ELR (cell line): ENCODE measurements at regions not wholly inside any gene's neighbourhood (a gene's known extent, or its start where the extent isn't known, plus 50 kb on each side); places are given as distances from the start of the nearest gene placed in this dataset.
A peak's percentile ranks its signal among the peaks of the same experiment; 100 is the strongest.

Experiments used
- DNase-seq: peaks from one replicate; pipeline ENCODE4 v3.0.0-alpha.2; 2015; ENCODE audit warnings: low read depth

GRCh38 chr13:72527333-72527732, 200.1 kb downstream of the MZT1 start:
- DNase-seq: no peak

DNA sequence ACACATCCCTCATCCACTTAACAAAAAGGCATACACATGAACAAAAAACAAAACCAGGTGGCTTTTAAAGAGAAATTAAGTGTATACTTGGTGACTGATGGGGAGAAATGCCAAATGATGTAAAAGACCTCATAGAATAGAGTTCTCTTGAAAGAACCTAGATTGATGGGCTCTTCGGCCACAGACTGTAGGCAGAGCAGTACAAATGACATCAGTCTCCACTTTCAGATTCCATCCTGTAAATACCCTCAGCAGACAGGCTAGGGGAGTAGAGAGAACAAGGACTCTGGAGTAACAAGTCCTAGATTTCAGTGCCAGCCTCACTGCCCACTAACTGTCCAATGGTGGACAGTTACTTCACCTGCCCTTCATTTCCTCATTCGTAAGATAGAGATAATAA, 203.8 kb downstream of the MZT1 start:
- peak; percentile 8 for DNase-seq

GRCh38 chr13:72523049-72523448, 204.4 kb downstream of the MZT1 start:
- no peak for DNase-seq

GRCh38 chr13:72521940-72522661, 205.3 kb downstream of the MZT1 start:
- no peak for DNase-seq

- no peak for DNase-seq
Measured at GRCh38 chr13:72514146-72514545, 213.3 kb downstream of the MZT1 start.

DNA sequence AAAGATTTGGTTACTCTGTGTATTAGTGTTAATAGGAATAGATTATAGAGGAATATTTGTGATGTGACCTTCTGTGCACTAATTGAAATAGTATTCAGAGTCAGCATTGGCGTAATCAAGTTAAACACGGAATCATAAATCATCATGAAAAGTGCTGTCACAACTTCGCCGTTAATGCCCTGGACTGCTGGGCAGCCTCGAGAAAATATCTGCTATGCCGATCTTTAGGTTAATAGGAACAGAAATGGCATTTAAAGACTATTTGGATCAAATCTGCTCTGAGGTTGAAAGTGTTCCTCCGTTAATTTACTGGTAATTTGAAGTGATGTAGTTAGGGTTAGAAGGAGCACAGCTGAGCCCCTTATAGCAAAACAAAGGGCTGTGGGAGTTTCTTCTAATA, 219.0 kb downstream of the MZT1 start:
- no peak for DNase-seq

- DNase-seq: peak; percentile 21
Measured at GRCh38 chr13:72507416-72508199, 219.8 kb downstream of the MZT1 start.

GRCh38 chr13:72506706-72507105, 220.7 kb downstream of the MZT1 start:
- DNase-seq: no peak

- DNase-seq: no peak
Measured at GRCh38 chr13:72505376-72505775, 222.1 kb downstream of the MZT1 start.

DNA sequence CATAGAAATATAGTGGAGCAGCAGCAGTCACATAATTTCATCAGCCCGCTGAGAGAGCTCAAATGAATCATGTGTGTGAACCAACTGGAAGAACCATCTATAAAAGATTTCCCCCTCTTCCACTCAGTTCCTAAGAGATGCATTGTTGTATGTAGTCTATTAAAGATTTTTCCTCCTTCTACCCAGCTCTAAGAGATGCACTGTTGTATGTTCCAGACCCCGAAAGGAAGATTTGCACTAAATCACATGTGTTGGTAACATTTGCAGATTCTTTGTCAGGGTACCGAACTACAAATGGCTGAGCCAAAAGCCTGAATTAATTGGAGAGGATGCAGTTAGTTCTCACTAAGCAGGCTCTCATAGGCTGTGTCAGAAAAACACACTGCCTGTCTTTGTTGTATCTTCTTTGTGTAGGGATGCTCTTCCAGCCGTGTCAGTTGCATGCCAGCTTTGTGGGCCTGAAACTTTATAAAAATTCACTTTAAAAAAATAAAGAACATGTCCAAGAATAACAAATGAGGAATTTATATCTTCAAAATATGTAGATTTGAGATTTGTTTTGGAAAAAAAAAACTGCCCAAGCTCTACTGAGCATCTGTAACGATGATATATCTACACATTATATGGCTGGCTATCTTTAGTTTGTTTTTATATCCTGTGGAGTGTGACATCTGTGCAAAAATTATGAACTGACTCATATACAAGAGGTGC, 223.1 kb downstream of the MZT1 start:
- no peak for DNase-seq

DNA sequence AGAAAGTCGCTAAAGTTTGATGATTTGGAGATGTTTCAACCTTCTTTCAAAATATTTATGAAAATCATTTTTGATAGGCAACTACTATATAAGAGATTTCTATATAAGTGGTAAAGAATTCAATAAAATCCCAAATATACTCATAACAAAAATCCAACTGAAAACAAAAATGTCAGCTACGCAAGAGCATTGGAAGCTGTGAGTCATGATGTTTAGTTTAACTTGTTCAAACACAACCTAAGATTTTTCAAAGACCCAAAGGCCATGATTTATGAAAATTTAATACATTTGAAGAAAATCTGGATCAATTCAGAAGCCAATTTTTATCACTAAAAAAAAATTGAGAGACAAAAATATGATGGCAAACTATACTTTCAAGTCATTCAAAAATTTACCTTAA, 226.6 kb downstream of the MZT1 start:
- no peak for DNase-seq

GRCh38 chr13:72495681-72496080, 231.7 kb downstream of the MZT1 start:
- DNase-seq: no peak

- DNase-seq: no peak
Measured at GRCh38 chr13:72489751-72490150, 237.7 kb downstream of the MZT1 start.

GRCh38 chr13:72473321-72473720, 254.1 kb downstream of the MZT1 start:
- no peak for DNase-seq

DNA sequence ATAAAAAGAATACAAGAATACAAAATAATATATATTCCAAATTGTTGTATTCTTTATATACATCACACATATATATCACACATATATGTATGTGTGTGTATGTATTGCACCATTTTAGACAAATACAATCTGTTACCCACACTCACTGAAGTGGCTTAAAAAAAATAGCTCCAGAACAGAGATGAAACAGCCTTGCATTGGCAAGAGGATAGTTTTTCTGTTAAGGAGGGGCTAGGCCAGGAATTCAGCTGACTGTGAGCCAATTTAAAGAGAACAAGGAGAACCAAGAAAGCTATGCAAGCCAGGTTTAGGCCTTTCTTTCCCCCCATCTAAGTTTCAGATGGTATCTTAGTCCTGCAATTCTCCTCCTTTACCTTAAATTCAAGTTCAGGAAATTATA, 257.5 kb downstream of the MZT1 start:
- DNase-seq: no peak

DNA sequence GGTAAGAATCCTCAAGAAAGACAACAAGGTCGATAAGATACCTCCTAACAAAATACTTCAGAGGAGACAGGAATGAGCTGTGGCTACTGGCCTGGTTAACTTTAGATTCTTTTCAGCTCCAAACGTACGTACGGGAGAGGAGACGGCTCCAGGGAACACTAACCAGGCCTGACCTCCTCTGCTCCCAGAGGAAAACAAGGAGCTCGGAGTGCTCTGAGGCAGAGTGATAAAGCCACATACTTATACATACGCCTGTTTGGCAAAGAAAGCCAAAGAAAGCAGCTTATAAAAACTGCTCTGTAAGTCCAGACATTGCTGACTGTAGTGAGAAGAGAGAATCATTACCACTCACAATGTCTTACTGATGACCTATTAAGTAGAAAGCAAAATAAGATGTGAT, 263.9 kb downstream of the MZT1 start:
- DNase-seq: no peak

DNA sequence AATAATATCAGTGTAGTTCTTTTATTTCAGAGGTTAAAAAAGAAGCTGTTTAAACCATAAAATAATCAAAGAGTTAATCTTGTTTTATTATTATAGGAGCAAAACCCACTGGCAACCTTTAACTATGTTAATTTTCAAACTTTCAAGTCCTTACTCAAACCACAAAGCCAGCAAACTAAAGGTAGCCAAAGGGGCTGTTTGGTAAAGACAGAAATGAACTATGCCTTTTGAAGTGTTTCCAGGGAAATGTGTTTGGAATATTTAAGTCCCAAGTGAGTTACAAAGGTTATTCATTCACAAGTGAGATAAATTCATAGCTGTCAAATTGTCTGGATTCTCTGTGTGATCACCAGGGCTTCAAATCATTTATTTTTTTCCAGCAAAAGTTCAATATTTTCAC, 264.7 kb downstream of the MZT1 start:
- no peak for DNase-seq

DNA sequence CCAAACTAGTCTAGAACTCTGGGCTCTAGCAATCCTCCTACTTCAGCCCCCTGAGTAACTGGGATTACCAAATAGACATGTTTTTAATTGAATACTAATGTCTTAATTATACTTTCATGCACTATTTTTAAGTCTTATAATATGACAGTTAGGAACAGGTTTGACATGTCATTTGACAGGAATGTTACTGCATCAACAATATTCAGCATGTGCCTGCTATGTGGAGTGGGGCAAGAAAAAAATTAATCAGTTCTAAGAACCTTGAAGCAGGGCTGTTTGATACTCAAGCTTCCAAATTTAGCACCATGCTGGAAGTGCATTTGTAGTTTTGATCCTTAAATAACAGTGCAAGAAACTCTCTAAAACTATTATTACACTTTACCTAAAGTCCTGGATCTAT, 265.3 kb downstream of the MZT1 start:
- no peak for DNase-seq

DNA sequence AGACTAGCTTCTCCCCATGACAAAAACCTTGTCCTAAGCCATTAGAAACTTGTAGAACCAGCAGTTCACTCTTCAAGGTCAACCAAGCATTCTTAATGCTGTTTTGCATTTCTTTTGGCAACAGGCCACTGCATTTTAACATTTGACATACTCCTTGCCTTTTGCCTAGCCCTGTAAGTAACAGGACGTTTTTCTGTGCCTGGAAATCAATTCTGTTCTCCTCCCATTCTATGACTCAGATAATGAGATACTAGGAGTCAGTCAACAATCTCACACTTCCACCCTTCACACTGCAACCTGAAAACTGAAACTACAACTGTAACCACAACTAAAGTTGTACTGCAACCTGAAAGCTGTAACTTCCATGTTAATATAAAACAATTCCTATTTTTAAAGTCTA, 268.7 kb downstream of the MZT1 start:
- peak; percentile 32 for DNase-seq

DNA sequence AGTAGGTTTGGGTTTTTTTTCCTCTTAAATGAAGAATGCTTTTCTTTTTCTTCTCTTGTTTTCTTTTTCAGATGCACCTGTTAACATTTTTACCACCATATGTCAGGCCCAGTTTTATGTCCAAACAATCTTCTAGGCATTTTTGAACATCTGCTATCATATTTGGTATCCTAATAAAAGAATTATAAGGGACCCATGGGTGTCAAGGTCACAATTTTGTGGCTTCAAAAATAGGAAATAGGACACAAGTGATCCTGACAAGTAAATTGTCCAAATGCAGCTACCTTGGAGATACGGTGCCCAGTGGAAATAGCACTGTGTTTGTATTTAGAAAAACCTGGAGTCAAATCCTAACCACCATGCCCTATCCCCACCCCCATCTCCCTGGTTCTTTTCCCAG, 270.3 kb downstream of the MZT1 start:
- no peak for DNase-seq

DNA sequence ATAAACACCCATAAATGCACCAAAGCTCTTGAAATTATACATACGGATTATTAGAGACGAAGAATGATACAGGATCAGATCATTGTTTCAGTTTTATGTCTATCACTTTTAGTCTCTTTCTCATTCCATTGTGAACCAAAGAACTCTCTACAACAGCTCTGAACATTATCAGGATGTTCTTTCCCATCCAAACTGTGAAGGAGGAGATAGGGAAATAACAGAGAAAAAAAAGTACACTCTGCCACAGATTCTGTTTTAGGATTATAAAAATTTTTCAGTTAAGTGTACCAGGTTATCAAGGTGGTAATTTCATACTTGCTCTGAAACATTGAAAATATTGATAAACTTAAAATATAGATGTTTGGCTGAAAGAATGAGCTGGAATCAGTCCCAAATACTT, 270.9 kb downstream of the MZT1 start:
- DNase-seq: no peak

DNA sequence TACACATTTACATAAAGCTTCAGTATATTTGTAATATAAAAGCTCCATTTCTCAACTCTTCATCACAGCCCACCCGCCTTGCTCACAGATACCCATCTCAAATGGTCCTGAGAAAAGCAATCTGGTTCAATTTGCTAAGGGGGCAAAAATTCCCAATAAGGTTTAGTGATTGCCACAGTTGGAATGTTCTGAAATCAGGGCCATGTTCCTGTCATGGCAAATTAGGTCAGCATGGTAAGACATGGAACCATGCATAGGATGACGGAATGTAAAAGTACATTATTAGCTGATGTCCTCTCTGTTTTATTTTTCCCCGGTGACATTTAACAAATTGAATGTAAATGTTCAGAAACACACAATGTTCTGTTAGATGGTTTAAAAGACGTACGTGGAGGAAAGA, 274.3 kb downstream of the MZT1 start:
- DNase-seq: no peak

DNA sequence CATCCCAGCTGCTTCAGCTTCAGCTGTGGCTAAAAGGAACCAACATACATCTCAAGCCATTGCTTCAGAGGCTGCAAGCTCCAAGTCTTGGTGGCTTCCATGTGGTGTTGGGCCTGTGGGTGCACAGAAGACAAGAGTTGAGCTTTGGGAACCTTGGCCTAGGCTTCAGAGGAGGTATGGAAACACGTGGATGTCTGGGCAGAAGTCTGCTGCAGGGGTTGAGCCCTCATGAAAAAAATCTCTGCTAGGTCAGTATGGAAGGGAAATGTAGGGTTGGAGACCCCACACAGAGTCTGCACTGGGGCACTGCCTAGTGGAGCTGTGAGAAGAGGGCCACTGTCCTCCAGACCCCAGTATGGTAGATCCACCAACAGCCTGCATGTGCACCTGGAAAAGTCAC, 279.3 kb downstream of the MZT1 start:
- no peak for DNase-seq
